GM21717 (cell line): ENCODE measurements at regions not wholly inside any gene's neighbourhood (a gene's known extent, or its start where the extent isn't known, plus 50 kb on each side); places are given as distances from the start of the nearest gene placed in this dataset.
"Not testable (repeated sequence)": the region's sequence is repeated elsewhere in the genome, so short reads cannot be mapped to it uniquely, and the experiment has no call there.

Experiments used
- ATAC-seq: cut with Tn5 transposase; IDR thresholded peaks from one replicate; pipeline ENCODE4 v1.9.1; 2021; ENCODE audit warnings: mild to moderate bottlenecking, moderate library complexity; ENCODE audit not compliant: unreplicated experiment

- ATAC-seq: no peak
These were observed 121.8 kb upstream of the SLC1A4 start for GRCh38 chr2:64867253-64867996.

- ATAC-seq: no peak
These were observed 120.1 kb upstream of the SLC1A4 start for GRCh38 chr2:64869126-64869525.

GRCh38 chr2:64873472-64873924 lies 115.7 kb upstream of the SLC1A4 start:
- peak; percentile 83 for ATAC-seq

GRCh38 chr2:64874593-64874992 lies 114.6 kb upstream of the SLC1A4 start:
- ATAC-seq: no peak

GRCh38 chr2:64875368-64875767 lies 113.8 kb upstream of the SLC1A4 start:
- ATAC-seq: no peak

GRCh38 chr2:64876137-64876647 lies 113.0 kb upstream of the SLC1A4 start:
- ATAC-seq: no peak

GRCh38 chr2:64879745-64880144 lies 109.5 kb upstream of the SLC1A4 start:
- no peak for ATAC-seq

GRCh38 chr2:64880193-64880951 lies 108.8 kb upstream of the SLC1A4 start:
- no peak for ATAC-seq

GRCh38 chr2:64881037-64881492 lies 108.1 kb upstream of the SLC1A4 start:
- ATAC-seq: no peak

- ATAC-seq: no peak
These were observed 101.6 kb upstream of the SLC1A4 start for GRCh38 chr2:64887565-64887964.

- no peak for ATAC-seq
These were observed 100.4 kb upstream of the SLC1A4 start for GRCh38 chr2:64888591-64889309.

GRCh38 chr2:64889803-64890202 lies 99.4 kb upstream of the SLC1A4 start:
- no peak for ATAC-seq

GRCh38 chr2:64896572-64896971 lies 92.6 kb upstream of the SLC1A4 start:
- ATAC-seq: not testable (repeated sequence)

GRCh38 chr2:64899081-64899865 lies 89.9 kb upstream of the SLC1A4 start:
- ATAC-seq: no peak

GRCh38 chr2:64899876-64900275 lies 89.3 kb upstream of the SLC1A4 start:
- not testable (repeated sequence) for ATAC-seq

GRCh38 chr2:64904413-64905329 lies 84.5 kb upstream of the SLC1A4 start:
- peak; percentile 54 for ATAC-seq

GRCh38 chr2:64905338-64906024 lies 83.7 kb upstream of the SLC1A4 start:
- ATAC-seq: no peak

- ATAC-seq: no peak
These were observed 82.2 kb upstream of the SLC1A4 start for GRCh38 chr2:64906853-64907536.
